SHP77 treated with DMSO at 0.1 percent for 48 hours (cell line): ENCODE measurements at regions not wholly inside any gene's neighbourhood (a gene's known extent, or its start where the extent isn't known, plus 50 kb on each side); places are given as distances from the start of the nearest gene placed in this dataset.
"Not testable (repeated sequence)": the region's sequence is repeated elsewhere in the genome, so short reads cannot be mapped to it uniquely, and the experiment has no call there.

ENCODE experiments used
- DNase-seq: peaks from one replicate; lab custom pipeline; 2025; lab: John Stamatoyannopoulos, UW

- DNase-seq: no peak
Observed at GRCh38 chr22:48939441-48940265, 888.0 kb downstream of the BRD1 start.

GRCh38 chr22:48938741-48939140, 888.9 kb downstream of the BRD1 start:
- DNase-seq: no peak

DNA sequence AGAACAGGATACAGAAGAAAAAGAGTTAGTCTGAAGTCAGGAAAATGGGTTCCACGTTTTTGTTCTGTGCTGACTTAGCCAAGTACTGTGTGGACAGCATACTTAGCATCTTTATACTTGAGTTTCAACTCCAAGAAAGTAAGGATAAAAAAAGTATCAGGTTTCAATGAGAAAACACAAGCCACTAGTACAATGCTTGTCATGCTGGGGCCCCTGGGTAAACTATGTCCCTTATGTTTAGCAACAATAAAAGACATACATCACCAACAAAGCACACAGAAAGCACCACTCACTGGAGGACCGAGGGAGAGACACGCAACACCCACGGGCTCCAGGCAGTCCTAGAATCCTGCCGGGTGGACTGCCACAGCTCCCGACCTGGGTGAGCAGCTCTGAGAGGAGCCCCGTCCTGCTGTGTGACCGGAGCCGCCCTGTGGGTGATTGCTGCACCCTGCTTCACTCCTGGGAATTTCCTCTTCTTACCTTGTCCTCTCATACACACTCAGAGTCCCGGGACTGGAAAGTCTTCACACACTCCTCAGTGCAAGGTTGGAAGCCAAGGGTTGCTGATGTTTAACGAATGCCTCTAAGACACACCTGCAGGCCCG, 890.5 kb downstream of the BRD1 start:
- DNase-seq: no peak

- no peak for DNase-seq
Observed at GRCh38 chr22:48936391-48936790, 891.3 kb downstream of the BRD1 start.

- no peak for DNase-seq
Observed at GRCh38 chr22:48934446-48934845, 893.2 kb downstream of the BRD1 start.

GRCh38 chr22:48931452-48931851, 896.2 kb downstream of the BRD1 start:
- DNase-seq: no peak

DNA sequence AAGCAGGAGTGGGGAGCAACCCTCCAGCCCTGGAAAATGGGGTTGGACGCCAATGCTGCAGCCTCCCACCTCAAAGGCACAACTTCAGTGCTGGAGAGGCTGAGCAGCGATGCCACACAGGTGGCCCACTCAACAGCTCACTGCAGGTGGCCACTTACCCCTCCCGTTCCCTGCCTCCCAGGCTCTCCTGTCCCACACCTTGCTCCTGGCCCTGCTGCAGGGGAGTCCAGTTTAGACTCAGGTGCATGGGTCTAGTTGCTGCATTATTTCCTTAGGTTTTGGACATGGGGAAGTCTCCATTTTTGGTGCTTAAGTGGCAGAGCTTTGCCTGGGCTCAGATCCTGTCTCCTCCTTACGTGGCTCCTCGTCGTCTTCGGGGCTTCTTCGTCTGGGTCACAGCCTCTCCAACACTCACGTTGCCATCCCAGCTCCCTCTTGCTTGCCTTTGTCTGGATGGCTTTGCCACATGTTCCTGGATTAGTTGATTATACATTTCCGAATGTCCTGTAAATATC, 898.3 kb downstream of the BRD1 start:
- no peak for DNase-seq

DNA sequence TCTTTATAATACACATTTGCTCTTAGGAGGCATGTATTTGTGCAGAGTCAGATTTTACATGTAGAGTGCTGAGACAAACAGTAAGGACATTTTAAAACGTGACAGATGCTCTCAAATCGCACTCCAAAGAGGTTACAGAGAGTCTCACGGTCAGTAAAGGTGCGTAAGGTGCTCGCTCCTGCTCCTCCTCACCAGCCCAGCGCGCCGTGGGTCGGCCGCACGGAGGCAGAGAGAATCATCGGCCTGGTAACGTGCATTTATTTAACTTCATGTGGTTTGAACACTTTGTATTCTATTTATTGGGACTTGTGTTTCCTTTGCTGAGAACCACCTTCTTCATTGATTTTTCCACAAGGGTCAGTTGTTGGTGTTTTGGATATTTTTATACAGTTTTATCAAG, 900.1 kb downstream of the BRD1 start:
- DNase-seq: no peak

GRCh38 chr22:48926643-48927042, 901.0 kb downstream of the BRD1 start:
- peak; percentile 65 for DNase-seq

GRCh38 chr22:48926136-48926535, 901.5 kb downstream of the BRD1 start:
- DNase-seq: no peak

- no peak for DNase-seq
Observed at GRCh38 chr22:48925450-48925849, 902.2 kb downstream of the BRD1 start.

GRCh38 chr22:48923996-48924395, 903.7 kb downstream of the BRD1 start:
- no peak for DNase-seq

DNA sequence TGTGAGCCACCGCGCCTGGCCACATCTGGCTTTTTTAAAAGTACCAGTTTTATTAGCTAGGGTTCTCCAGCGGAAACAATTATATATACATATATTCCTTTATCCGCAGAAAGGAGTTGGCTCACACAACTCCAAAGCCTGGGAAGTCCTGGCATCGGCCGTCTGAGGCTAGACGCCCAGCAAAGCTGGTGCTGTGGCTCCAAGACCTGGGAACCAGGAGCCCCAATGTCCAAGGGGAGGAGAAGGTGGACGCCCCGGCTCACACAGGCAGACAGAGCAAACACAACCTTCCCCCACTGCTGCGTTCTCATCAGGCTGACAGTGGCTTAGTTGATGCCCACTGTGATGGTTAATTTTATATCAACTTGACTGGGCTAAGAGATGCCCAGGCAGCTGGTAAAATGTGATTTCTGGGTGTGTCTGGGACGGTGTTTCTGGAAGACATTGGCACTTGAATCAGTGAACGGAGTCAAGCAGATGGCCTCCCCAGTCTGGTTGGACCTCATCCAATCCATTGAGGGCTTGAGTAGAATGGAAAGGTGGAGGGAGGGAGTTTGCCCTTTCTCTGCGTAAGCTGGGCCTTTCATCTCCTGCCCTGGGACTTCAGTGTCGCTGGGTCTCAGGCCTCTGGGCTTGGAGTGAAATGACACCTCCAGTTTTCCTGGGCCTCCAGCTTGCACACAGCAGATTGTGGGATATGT, 904.4 kb downstream of the BRD1 start:
- peak; percentile 62 for DNase-seq

GRCh38 chr22:48921411-48921903, 906.2 kb downstream of the BRD1 start:
- no peak for DNase-seq

DNA sequence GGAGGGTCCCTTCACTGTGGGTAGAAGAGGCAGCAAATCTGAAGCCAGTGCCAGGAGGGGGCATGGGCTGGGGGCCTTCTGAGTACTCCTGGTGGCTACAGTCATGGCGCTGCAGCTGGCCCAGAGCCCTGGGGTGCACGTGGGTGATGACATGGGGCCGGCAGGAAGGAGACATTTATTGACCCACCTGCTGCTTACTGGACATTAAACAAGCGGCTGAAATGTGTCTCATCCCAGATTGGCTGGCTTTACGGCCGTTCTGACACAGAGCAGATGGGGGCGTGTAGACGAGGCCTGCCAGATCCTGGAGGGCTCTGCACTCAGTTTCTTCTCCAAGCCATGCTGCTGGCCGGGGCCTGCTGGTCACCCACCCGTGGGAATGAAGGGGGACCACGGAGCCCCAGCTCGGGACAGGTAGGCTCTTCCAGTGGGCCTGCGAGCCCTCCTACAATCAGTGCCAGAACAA, 906.9 kb downstream of the BRD1 start:
- peak; percentile 87 for DNase-seq

DNA sequence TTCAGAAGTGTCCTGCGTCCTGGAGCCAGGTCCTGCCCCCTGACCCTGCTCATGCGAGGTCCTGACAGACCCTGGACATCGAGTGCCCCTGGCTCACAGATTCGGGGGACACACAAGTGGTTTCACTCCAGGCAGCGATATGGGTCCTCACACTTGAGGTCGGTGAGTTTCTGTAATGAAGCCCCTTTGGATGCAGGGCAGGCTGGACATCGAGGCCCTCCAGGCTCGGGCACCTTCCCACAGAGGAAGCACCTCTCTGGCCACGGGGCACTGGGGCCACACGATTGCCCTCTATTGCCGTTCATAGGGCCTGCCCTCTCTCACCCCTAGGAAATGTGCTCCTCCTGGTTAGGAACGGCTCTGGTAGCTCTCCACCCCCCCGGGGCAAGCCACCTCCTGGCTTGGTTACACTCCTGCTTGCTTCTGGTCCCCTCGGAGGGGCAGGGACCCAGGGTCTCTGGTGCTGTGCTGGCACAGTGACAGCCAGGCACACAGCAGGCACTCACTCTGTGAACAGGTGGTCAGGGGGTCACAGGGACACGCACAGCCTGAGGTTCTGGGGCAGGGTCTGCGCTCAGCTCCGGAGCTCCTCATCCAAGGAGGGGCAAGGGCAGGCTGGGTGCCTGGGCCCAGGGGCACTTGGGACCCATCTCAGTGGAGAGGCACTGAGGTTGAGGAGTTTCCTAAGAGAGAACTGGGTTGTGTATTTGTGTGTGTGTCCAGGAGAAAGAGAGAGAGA, 907.7 kb downstream of the BRD1 start:
- no peak for DNase-seq

- DNase-seq: peak; percentile 81
Observed at GRCh38 chr22:48919187-48919590, 908.5 kb downstream of the BRD1 start.

DNA sequence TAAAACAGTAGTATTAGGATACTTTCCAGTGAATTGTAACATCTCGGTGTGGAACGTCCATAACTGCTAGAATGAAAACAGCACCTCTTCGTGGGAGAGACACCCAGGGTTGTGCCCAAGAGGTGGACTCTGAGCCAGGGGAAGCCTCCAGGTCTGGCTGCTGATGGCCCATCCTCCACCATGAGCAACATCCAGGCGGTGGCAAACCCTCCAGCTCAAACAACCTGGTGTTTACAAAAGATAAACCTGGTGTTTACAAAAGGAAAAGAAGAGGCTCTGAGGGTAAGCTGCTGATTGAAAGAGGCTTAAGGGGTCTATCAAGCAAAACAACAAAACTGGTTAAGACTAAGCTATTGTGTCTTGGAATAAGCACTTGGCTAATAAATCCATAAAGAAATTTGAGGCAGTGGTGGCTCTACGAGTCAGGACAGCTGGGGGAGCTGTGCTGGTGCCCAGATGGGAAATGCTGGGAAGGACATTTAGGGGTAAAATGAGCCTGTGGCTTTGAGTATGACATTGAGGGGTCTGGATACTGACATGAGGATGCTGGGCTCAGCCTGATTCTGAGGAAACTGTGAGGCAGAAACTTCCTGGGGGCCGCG, 909.0 kb downstream of the BRD1 start:
- DNase-seq: peak; percentile 81

- DNase-seq: not testable (repeated sequence)
Observed at GRCh38 chr22:48912356-48913066, 915.2 kb downstream of the BRD1 start.

DNA sequence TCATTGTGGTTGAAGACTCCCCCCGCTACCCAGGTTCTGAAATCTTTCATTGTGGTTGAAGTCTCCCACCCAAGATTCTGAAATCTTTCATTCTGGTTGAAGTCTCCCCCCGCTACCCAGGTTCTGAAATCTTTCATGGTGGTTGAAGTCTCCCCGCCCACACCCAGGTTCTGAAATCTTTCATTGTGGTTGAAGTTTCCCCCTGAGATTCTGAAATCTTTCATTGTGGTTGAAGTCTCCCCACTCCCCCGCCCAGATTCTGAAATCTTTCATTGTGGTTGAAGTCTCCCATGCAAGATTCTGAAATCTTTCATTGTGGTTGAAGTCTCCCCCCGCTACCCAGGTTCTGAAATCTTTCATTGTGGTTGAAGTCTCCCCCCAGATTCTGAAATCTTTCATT, 916.0 kb downstream of the BRD1 start:
- DNase-seq: not testable (repeated sequence)

DNA sequence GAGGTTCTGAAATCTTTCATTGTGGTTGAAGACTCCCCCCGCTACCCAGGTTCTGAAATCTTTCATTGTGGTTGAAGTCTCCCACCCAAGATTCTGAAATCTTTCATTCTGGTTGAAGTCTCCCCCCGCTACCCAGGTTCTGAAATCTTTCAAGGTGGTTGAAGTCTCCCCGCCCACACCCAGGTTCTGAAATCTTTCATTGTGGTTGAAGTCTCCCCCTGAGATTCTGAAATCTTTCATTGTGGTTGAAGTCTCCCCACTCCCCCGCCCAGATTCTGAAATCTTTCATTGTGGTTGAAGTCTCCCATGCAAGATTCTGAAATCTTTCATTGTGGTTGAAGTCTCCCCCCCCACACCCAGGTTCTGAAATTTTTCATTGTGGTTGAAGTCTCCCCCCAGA, 916.6 kb downstream of the BRD1 start:
- DNase-seq: not testable (repeated sequence)
